ENCODE measurements at regions not wholly inside any gene's neighbourhood (a gene's known extent, or its start where the extent isn't known, plus 50 kb on each side); places are given as distances from the start of the nearest gene placed in this dataset.

GRCh38 chr2:150784389-150784788 is 296.9 kb upstream of the RND3 start:
- Histone ChIP-seq H3K4me3 (ENCODE audit: low read length) (no peak overlapping the region), H3K36me3 (ENCODE audit: insufficient read depth, low read length) (no peaks in the 10 kb centered on the region), H3K4me1 (ENCODE audit: insufficient read depth, low read length) (no peaks in the 10 kb centered on the region), H3K27ac (ENCODE audit: low read depth, low read length) (no peak overlapping the region), H3K27me3 (ENCODE audit: insufficient read depth, low read length, poor library complexity, severe bottlenecking) (no peaks in the 10 kb centered on the region), H3K9me3 (ENCODE audit: low read length) (no peaks in the 10 kb centered on the region)
- H3K4me3 Mint-ChIP-seq, result no peak overlapping the region
- H3K27ac Mint-ChIP-seq, result no peak overlapping the region
- H3K4me1 Mint-ChIP-seq, result no peaks in the 10 kb centered on the region
- no peaks in the 10 kb centered on the region for H3K9me3 Mint-ChIP-seq
- ChIA-PET CTCF (no interaction called here), POLR2A (no interaction called here)
- no peaks in the 10 kb centered on the region for H3K36me3 Mint-ChIP-seq
- H3K27me3 Mint-ChIP-seq, result peaks cover 0 to 1% of the 10 kb centered on the region in 2 donors
- no peak for DNase-seq

- Histone ChIP-seq H3K4me1 (ENCODE audit: insufficient read depth, low read length) (no peaks in the 10 kb centered on the region), H3K36me3 (ENCODE audit: insufficient read depth, low read length) (no peaks in the 10 kb centered on the region), H3K4me3 (ENCODE audit: low read length) (no peak overlapping the region), H3K27me3 (ENCODE audit: insufficient read depth, low read length, poor library complexity, severe bottlenecking) (no peaks in the 10 kb centered on the region), H3K9me3 (ENCODE audit: low read length) (no peaks in the 10 kb centered on the region), H3K27ac (ENCODE audit: low read depth, low read length) (no peak overlapping the region)
- CTCF ChIA-PET, result no interaction called here
- Mint-ChIP-seq H3K27ac (no peak overlapping the region), H3K27me3 (peaks cover 0 to 1% of the 10 kb centered on the region in 2 donors), H3K4me1 (no peaks in the 10 kb centered on the region), H3K9me3 (no peaks in the 10 kb centered on the region), H3K36me3 (no peaks in the 10 kb centered on the region), H3K4me3 (no peak overlapping the region)
- DNase-seq, result no peak
- POLR2A ChIA-PET, result no interaction called here
These were observed 296.4 kb upstream of the RND3 start for GRCh38 chr2:150783896-150784295.

- ChIA-PET POLR2A (no interaction called here), CTCF (no interaction called here)
- peaks cover 0 to 1% of the 10 kb centered on the region in 2 donors for H3K27me3 Mint-ChIP-seq
- no peak overlapping the region for H3K27ac Mint-ChIP-seq
- Histone ChIP-seq H3K27ac (ENCODE audit: low read depth, low read length) (no peak overlapping the region), H3K36me3 (ENCODE audit: insufficient read depth, low read length) (no peaks in the 10 kb centered on the region), H3K4me3 (ENCODE audit: low read length) (no peak overlapping the region), H3K9me3 (ENCODE audit: low read length) (no peaks in the 10 kb centered on the region), H3K4me1 (ENCODE audit: insufficient read depth, low read length) (no peaks in the 10 kb centered on the region), H3K27me3 (ENCODE audit: insufficient read depth, low read length, poor library complexity, severe bottlenecking) (no peaks in the 10 kb centered on the region)
- no peak for DNase-seq
- no peaks in the 10 kb centered on the region for H3K9me3 Mint-ChIP-seq
- H3K4me1 Mint-ChIP-seq, result no peaks in the 10 kb centered on the region
- no peaks in the 10 kb centered on the region for H3K36me3 Mint-ChIP-seq
- no peak overlapping the region for H3K4me3 Mint-ChIP-seq
These were observed 295.5 kb upstream of the RND3 start for GRCh38 chr2:150783015-150783414.

- Histone ChIP-seq H3K27ac (ENCODE audit: low read depth, low read length) (no peak overlapping the region), H3K4me3 (ENCODE audit: low read length) (no peak overlapping the region), H3K27me3 (ENCODE audit: insufficient read depth, low read length, poor library complexity, severe bottlenecking) (no peaks in the 10 kb centered on the region), H3K4me1 (ENCODE audit: insufficient read depth, low read length) (no peaks in the 10 kb centered on the region), H3K36me3 (ENCODE audit: insufficient read depth, low read length) (no peaks in the 10 kb centered on the region), H3K9me3 (ENCODE audit: low read length) (no peaks in the 10 kb centered on the region)
- Mint-ChIP-seq H3K4me1 (no peaks in the 10 kb centered on the region), H3K9me3 (no peaks in the 10 kb centered on the region), H3K27me3 (peaks cover 0 to 1% of the 10 kb centered on the region in 2 donors), H3K36me3 (no peaks in the 10 kb centered on the region), H3K27ac (no peak overlapping the region), H3K4me3 (no peak overlapping the region)
- CTCF ChIA-PET, result no interaction called here
- no peak for DNase-seq
- POLR2A ChIA-PET, result no interaction called here
These were observed 295.1 kb upstream of the RND3 start for GRCh38 chr2:150782613-150783012.

- no peaks in the 10 kb centered on the region for H3K27me3 ChIP-seq (ENCODE audit: insufficient read depth, low read length, poor library complexity, severe bottlenecking)
- no peaks in the 10 kb centered on the region for H3K4me1 ChIP-seq (ENCODE audit: insufficient read depth, low read length)
- no peak for DNase-seq
- Mint-ChIP-seq H3K4me3 (no peak overlapping the region), H3K27me3 (peaks cover 0 to 1% of the 10 kb centered on the region in 2 donors), H3K36me3 (no peaks in the 10 kb centered on the region), H3K9me3 (peaks cover 0 to 2% (median 0%) of the 10 kb centered on the region in 5 donors), H3K4me1 (no peaks in the 10 kb centered on the region), H3K27ac (no peak overlapping the region)
- H3K27ac ChIP-seq (ENCODE audit: low read depth, low read length), result no peak overlapping the region
- no peaks in the 10 kb centered on the region for H3K36me3 ChIP-seq (ENCODE audit: insufficient read depth, low read length)
- ChIA-PET POLR2A (no interaction called here), CTCF (no interaction called here)
- no peak overlapping the region for H3K4me3 ChIP-seq (ENCODE audit: low read length)
- H3K9me3 ChIP-seq (ENCODE audit: low read length), result no peaks in the 10 kb centered on the region
These were observed 293.7 kb upstream of the RND3 start for GRCh38 chr2:150781142-150781541.

- no peaks in the 10 kb centered on the region for H3K36me3 Mint-ChIP-seq
- Histone ChIP-seq H3K4me1 (ENCODE audit: insufficient read depth, low read length) (no peaks in the 10 kb centered on the region), H3K9me3 (ENCODE audit: low read length) (no peaks in the 10 kb centered on the region), H3K36me3 (ENCODE audit: insufficient read depth, low read length) (no peaks in the 10 kb centered on the region), H3K4me3 (ENCODE audit: low read length) (no peak overlapping the region), H3K27ac (ENCODE audit: low read depth, low read length) (no peak overlapping the region), H3K27me3 (ENCODE audit: insufficient read depth, low read length, poor library complexity, severe bottlenecking) (no peaks in the 10 kb centered on the region)
- H3K9me3 Mint-ChIP-seq, result peaks cover 0 to 6% (median 2%) of the 10 kb centered on the region in 5 donors
- H3K27ac Mint-ChIP-seq, result no peak overlapping the region
- no peaks in the 10 kb centered on the region for H3K27me3 Mint-ChIP-seq
- H3K4me3 Mint-ChIP-seq, result no peak overlapping the region
- no peaks in the 10 kb centered on the region for H3K4me1 Mint-ChIP-seq
- CTCF ChIA-PET, result no interaction called here
- POLR2A ChIA-PET, result no interaction called here
- no peak for DNase-seq
These were observed 291.4 kb upstream of the RND3 start for GRCh38 chr2:150778828-150779227.

- Histone ChIP-seq H3K36me3 (ENCODE audit: insufficient read depth, low read length) (no peaks in the 10 kb centered on the region), H3K4me1 (ENCODE audit: insufficient read depth, low read length) (no peaks in the 10 kb centered on the region), H3K27ac (ENCODE audit: low read depth, low read length) (no peak overlapping the region), H3K4me3 (ENCODE audit: low read length) (no peak overlapping the region), H3K27me3 (ENCODE audit: insufficient read depth, low read length, poor library complexity, severe bottlenecking) (no peaks in the 10 kb centered on the region), H3K9me3 (ENCODE audit: low read length) (no peaks in the 10 kb centered on the region)
- Mint-ChIP-seq H3K27me3 (no peaks in the 10 kb centered on the region), H3K36me3 (no peaks in the 10 kb centered on the region), H3K27ac (no peak overlapping the region), H3K4me1 (no peaks in the 10 kb centered on the region), H3K9me3 (peaks cover 0 to 3% (median 2%) of the 10 kb centered on the region in 5 donors), H3K4me3 (no peak overlapping the region)
- ChIA-PET CTCF (no interaction called here), POLR2A (no interaction called here)
- DNase-seq, result no peak
These were observed 282.0 kb upstream of the RND3 start for GRCh38 chr2:150769421-150769820.

GRCh38 chr2:150767991-150768746 is 280.7 kb upstream of the RND3 start:
- H3K27ac ChIP-seq (ENCODE audit: low read depth, low read length), result no peak overlapping the region
- CTCF ChIA-PET, result interaction anchor here (1.1 kb wide), 1 partner anchor 14 kb away, joined by 3 read pairs; no protein-coding TSS in a partner anchor

More at GRCh38 chr2:150767991-150768746, 280.7 kb upstream of the RND3 start:
- Mint-ChIP-seq H3K4me3 (no peak overlapping the region), H3K27ac (no peak overlapping the region), H3K36me3 (no peaks in the 10 kb centered on the region), H3K27me3 (no peaks in the 10 kb centered on the region), H3K4me1 (no peaks in the 10 kb centered on the region), H3K9me3 (peaks cover 0 to 4% (median 2%) of the 10 kb centered on the region in 5 donors)
- Histone ChIP-seq H3K4me1 (ENCODE audit: insufficient read depth, low read length) (no peaks in the 10 kb centered on the region), H3K9me3 (ENCODE audit: low read length) (no peaks in the 10 kb centered on the region), H3K4me3 (ENCODE audit: low read length) (no peak overlapping the region), H3K27me3 (ENCODE audit: insufficient read depth, low read length, poor library complexity, severe bottlenecking) (no peaks in the 10 kb centered on the region), H3K36me3 (ENCODE audit: insufficient read depth, low read length) (no peaks in the 10 kb centered on the region)
- POLR2A ChIA-PET, result no interaction called here
- DNase-seq, result no peak
